GM18498 (cell line): ENCODE measurements at regions not wholly inside any gene's neighbourhood (a gene's known extent, or its start where the extent isn't known, plus 50 kb on each side); places are given as distances from the start of the nearest gene placed in this dataset.

Experiments used
- ATAC-seq: cut with Tn5 transposase; IDR thresholded peaks from one replicate; pipeline ENCODE4 v1.9.1; 2021; ENCODE audit warnings: mild to moderate bottlenecking, moderate library complexity; ENCODE audit not compliant: unreplicated experiment

- no peak for ATAC-seq
Measured at GRCh38 chr2:220041447-220041846, 414.0 kb downstream of the SLC4A3 start.

- no peak for ATAC-seq
Measured at GRCh38 chr2:220043155-220043989, 415.9 kb downstream of the SLC4A3 start.

- ATAC-seq, result no peak
Measured at GRCh38 chr2:220043990-220044335, 416.5 kb downstream of the SLC4A3 start.

- no peak for ATAC-seq
Measured at GRCh38 chr2:220044383-220044782, 417.0 kb downstream of the SLC4A3 start.

GRCh38 chr2:220046507-220046906, 419.1 kb downstream of the SLC4A3 start:
- ATAC-seq, result no peak

- ATAC-seq, result no peak
Measured at GRCh38 chr2:220051716-220052115, 424.3 kb downstream of the SLC4A3 start.

- ATAC-seq, result no peak
Measured at GRCh38 chr2:220053919-220054318, 426.5 kb downstream of the SLC4A3 start.

- ATAC-seq, result no peak
Measured at GRCh38 chr2:220057391-220057790, 430.0 kb downstream of the SLC4A3 start.

GRCh38 chr2:220057916-220058315, 430.5 kb downstream of the SLC4A3 start:
- ATAC-seq, result no peak

GRCh38 chr2:220064111-220065030, 436.9 kb downstream of the SLC4A3 start:
- ATAC-seq, result no peak

GRCh38 chr2:220065581-220065980, 438.2 kb downstream of the SLC4A3 start:
- no peak for ATAC-seq

GRCh38 chr2:220068846-220069245, 441.4 kb downstream of the SLC4A3 start:
- no peak for ATAC-seq

GRCh38 chr2:220070349-220070748, 442.9 kb downstream of the SLC4A3 start:
- ATAC-seq, result no peak

- no peak for ATAC-seq
Measured at GRCh38 chr2:220071696-220072095, 444.3 kb downstream of the SLC4A3 start.

- no peak for ATAC-seq
Measured at GRCh38 chr2:220072669-220073220, 445.3 kb downstream of the SLC4A3 start.

- ATAC-seq, result no peak
Measured at GRCh38 chr2:220075835-220076234, 448.4 kb downstream of the SLC4A3 start.

GRCh38 chr2:220076734-220077133, 449.3 kb downstream of the SLC4A3 start:
- no peak for ATAC-seq

GRCh38 chr2:220077488-220077887, 450.1 kb downstream of the SLC4A3 start:
- ATAC-seq, result no peak

GRCh38 chr2:220078439-220078838, 451.0 kb downstream of the SLC4A3 start:
- no peak for ATAC-seq

GRCh38 chr2:220079595-220079994, 452.2 kb downstream of the SLC4A3 start:
- ATAC-seq, result no peak

GRCh38 chr2:220081171-220081570, 453.7 kb downstream of the SLC4A3 start:
- ATAC-seq, result no peak

- no peak for ATAC-seq
Measured at GRCh38 chr2:220090050-220090449, 462.6 kb downstream of the SLC4A3 start.
